IMR-90 (cell line): ENCODE measurements at regions not wholly inside any gene's neighbourhood (a gene's known extent, or its start where the extent isn't known, plus 50 kb on each side); places are given as distances from the start of the nearest gene placed in this dataset.

Experiments
- ATAC-seq: fragments of 200-7000 bp; cut with Tn5 transposase; 2 replicates; pipeline ENCODE4 v1.9.1; 2020; ENCODE audit warnings: low read depth, mild to moderate bottlenecking, moderate library complexity
- BruUV-seq: library from RNA; stranded (reverse); fragments of 400-500 nt; replicated peaks from 2 replicates; lab custom pipeline; 2021; lab: Mats Ljungman, UMichigan
- CTCF ChIA-PET: fragments of 300-600 bp; formaldehyde crosslinking; extraction: SDS; loops from one replicate; lab custom pipeline; 2021; ENCODE audit warnings: antibody characterized with exemption; lab: Yijun Ruan, JAX
- POLR2A ChIA-PET: fragments of 300-600 bp; sonication (Branson Sonifier 250); formaldehyde crosslinking; loops from one replicate; lab custom pipeline; 2022; ENCODE audit warnings: antibody characterized with exemption; ENCODE audit not compliant: unreplicated experiment; lab: Charles Lee
- DNase-seq: peaks from one replicate; pipeline ENCODE4 v3.0.0; 2013
- H2AFZ ChIP-seq: replicated peaks from 2 replicates; pipeline ENCODE3; 2013; ENCODE audit warnings: low read length, mild to moderate bottlenecking; ENCODE audit not compliant: poor library complexity
- H2AK5ac ChIP-seq: 2 replicates; pipeline ENCODE4 v1.6.1; 2013; ENCODE audit warnings: low read depth, low read length, inconsistent platforms
- H2AK9ac ChIP-seq: replicated peaks from 2 replicates; pipeline ENCODE3; 2013; ENCODE audit warnings: mild to moderate bottlenecking, low read depth, low read length, moderate library complexity; ENCODE audit not compliant: poor library complexity
- H2BK120ac ChIP-seq: 2 replicates; pipeline ENCODE4 v1.6.1; 2013; ENCODE audit warnings: low read depth, low read length, inconsistent platforms
- H2BK15ac ChIP-seq: 3 replicates; pipeline ENCODE4 v1.6.1; 2013; ENCODE audit warnings: low read depth, low read length, inconsistent platforms
- H2BK20ac ChIP-seq: 2 replicates; pipeline ENCODE4 v1.6.1; 2013; ENCODE audit warnings: low read depth, mild to moderate bottlenecking, inconsistent platforms, low read length, moderate library complexity
- H2BK5ac ChIP-seq: 2 replicates; pipeline ENCODE4 v1.6.1; 2013; ENCODE audit warnings: mild to moderate bottlenecking, low read depth, low read length, inconsistent platforms; ENCODE audit not compliant: poor library complexity, severe bottlenecking
- H3K14ac ChIP-seq: replicated peaks from 2 replicates; pipeline ENCODE4 v1.6.1; 2013; ENCODE audit warnings: low read depth, low read length, inconsistent platforms
- H3K18ac ChIP-seq: 2 replicates; pipeline ENCODE4 v1.6.1; 2013; ENCODE audit warnings: low read depth, low read length, control low read depth
- H3K23ac ChIP-seq: 2 replicates; pipeline ENCODE4 v1.6.1; 2013; ENCODE audit warnings: low read depth, low read length, inconsistent platforms
- H3K27ac ChIP-seq: 2 replicates; pipeline ENCODE4 v1.5.1; 2013; ENCODE audit warnings: mild to moderate bottlenecking, control low read depth, low read length; ENCODE audit not compliant: insufficient read depth
- H3K27me3 ChIP-seq: 2 replicates; pipeline ENCODE4 v1.6.1; 2013; ENCODE audit warnings: low read length; ENCODE audit not compliant: control insufficient read depth, insufficient read depth
- H3K36me3 ChIP-seq: 2 replicates; pipeline ENCODE4 v1.6.1; 2013; ENCODE audit warnings: low read length, mixed read lengths; ENCODE audit not compliant: control insufficient read depth, insufficient read depth
- H3K4ac ChIP-seq: 2 replicates; pipeline ENCODE4 v1.6.1; 2013; ENCODE audit warnings: low read depth, low read length, inconsistent platforms
- H3K4me1 ChIP-seq: 2 replicates; pipeline ENCODE4 v1.6.1; 2013; ENCODE audit warnings: low read length, mixed read lengths; ENCODE audit not compliant: control insufficient read depth, insufficient read depth
- H3K4me2 ChIP-seq: 2 replicates; pipeline ENCODE4 v1.6.1; 2013; ENCODE audit warnings: low read depth, mild to moderate bottlenecking, control low read depth, low read length, moderate library complexity
- H3K4me3 ChIP-seq: 2 replicates; pipeline ENCODE4 v1.5.1; 2013; ENCODE audit warnings: low read depth, mild to moderate bottlenecking, control low read depth, low read length, moderate library complexity; ENCODE audit not compliant: insufficient read depth
- H3K56ac ChIP-seq: 2 replicates; pipeline ENCODE4 v1.6.1; 2013; ENCODE audit warnings: low read length, inconsistent platforms; ENCODE audit not compliant: insufficient read depth; ENCODE audit errors: extremely low read depth
- H3K79me1 ChIP-seq, 2 experiments: 2 replicates each; pipeline ENCODE4 v1.6.1; 2013; ENCODE audit warnings: low read length in 2 of 2, inconsistent platforms in 1 of 2, low read depth in 1 of 2
- H3K9ac ChIP-seq: 2 replicates; pipeline ENCODE4 v1.6.1; 2013; ENCODE audit warnings: low read depth, low read length, control low read depth
- H3K9me1 ChIP-seq: 2 replicates; pipeline ENCODE4 v1.6.1; 2013; ENCODE audit warnings: low read length, inconsistent platforms; ENCODE audit not compliant: insufficient read depth
- H3K9me3 ChIP-seq: 2 replicates; pipeline ENCODE4 v1.6.1; 2013; ENCODE audit warnings: low read length; ENCODE audit not compliant: control insufficient read depth, insufficient read depth
- H4K20me1 ChIP-seq: 2 replicates; pipeline ENCODE4 v1.6.1; 2013; ENCODE audit warnings: low read length, inconsistent platforms; ENCODE audit not compliant: insufficient read depth
- H4K5ac ChIP-seq: 2 replicates; pipeline ENCODE4 v1.6.1; 2013; ENCODE audit warnings: mild to moderate bottlenecking, low read depth, low read length, control low read depth
- H4K8ac ChIP-seq, 2 experiments: 2 replicates each; pipeline ENCODE4 v1.6.1; 2013; ENCODE audit warnings: low read depth in 2 of 2, low read length in 2 of 2, control low read depth in 1 of 2, inconsistent platforms in 1 of 2
- H4K91ac ChIP-seq: 2 replicates; pipeline ENCODE4 v1.6.1; 2013; ENCODE audit warnings: low read depth, low read length, inconsistent platforms; ENCODE audit not compliant: insufficient read depth
- CEBPB ChIP-seq: IDR thresholded peaks from 2 replicates; pipeline ENCODE4 v1.6.1; 2012; ENCODE audit warnings: low read depth, low read length, improper control_type of control experiment
- MAFK ChIP-seq: IDR thresholded peaks from 2 replicates; pipeline ENCODE4 v1.6.1; 2012; ENCODE audit warnings: low read depth, low read length, improper control_type of control experiment
- MAZ ChIP-seq: IDR thresholded peaks from 2 replicates; pipeline ENCODE4 v1.6.1; 2012; ENCODE audit warnings: low read depth, mild to moderate bottlenecking, low read length, improper control_type of control experiment, moderate library complexity, borderline replicate concordance
- MXI1 ChIP-seq: IDR thresholded peaks from 2 replicates; pipeline ENCODE4 v1.6.1; 2012; ENCODE audit warnings: low read depth, mild to moderate bottlenecking, low read length, moderate library complexity, borderline replicate concordance
- NFE2L2 ChIP-seq: fragments of 150-350 bp; IDR thresholded peaks from 2 replicates; pipeline ENCODE4 v1.6.1; 2016; ENCODE audit warnings: low read depth, mild to moderate bottlenecking, low read length
- POLR2A ChIP-seq: IDR thresholded peaks from 2 replicates; pipeline ENCODE4 v1.6.1; 2012; ENCODE audit warnings: mild to moderate bottlenecking, low read depth, low read length
- RCOR1 ChIP-seq: IDR thresholded peaks from 2 replicates; pipeline ENCODE4 v1.6.1; 2012; ENCODE audit warnings: mild to moderate bottlenecking, low read length, improper control_type of control experiment; ENCODE audit not compliant: insufficient replicate concordance
- RFX5 ChIP-seq: IDR thresholded peaks from 2 replicates; pipeline ENCODE4 v1.8.0; 2012; ENCODE audit warnings: low read depth, mild to moderate bottlenecking, low read length, moderate library complexity
- USF2 ChIP-seq: fragments of 150-350 bp; IDR thresholded peaks from 2 replicates; pipeline ENCODE4 v1.6.1; 2017; ENCODE audit warnings: mild to moderate bottlenecking, antibody characterized with exemption, low read length, low read depth
- WGBS, 2 experiments: methylation state at CpG; one replicate each; pipeline versions ENCODE4 v1.1.5 to v1.1.7; 2013; ENCODE audit warnings: missing lambda C conversion rate in 2 of 2; ENCODE audit not compliant: insufficient read length in 1 of 2; ENCODE audit errors: extremely low coverage in 2 of 2; 5-methylcytosine and 5-hydroxymethylcytosine counted together
- dilution Hi-C: fragments of 300-500 bp; cut with HindIII; formaldehyde crosslinking; loops from one replicate; pipeline ENCODE4 v1.14.3; 2018; ENCODE audit warnings: low sequenced_read_pairs; ENCODE audit not compliant: unreplicated experiment
- in situ Hi-C: fragments of 300-500 bp; cut with MboI; formaldehyde crosslinking; loops from 3 replicates; pipeline ENCODE4 v1.14.3; 2019; ENCODE audit warnings: low sequenced_read_pairs, inconsistent platforms, mixed read lengths
- intact Hi-C: fragments of 100-400 bp; cut with micrococcal nuclease; formaldehyde crosslinking; loops from 2 replicates; pipeline ENCODE4 v1.10.0; 2022

DNA sequence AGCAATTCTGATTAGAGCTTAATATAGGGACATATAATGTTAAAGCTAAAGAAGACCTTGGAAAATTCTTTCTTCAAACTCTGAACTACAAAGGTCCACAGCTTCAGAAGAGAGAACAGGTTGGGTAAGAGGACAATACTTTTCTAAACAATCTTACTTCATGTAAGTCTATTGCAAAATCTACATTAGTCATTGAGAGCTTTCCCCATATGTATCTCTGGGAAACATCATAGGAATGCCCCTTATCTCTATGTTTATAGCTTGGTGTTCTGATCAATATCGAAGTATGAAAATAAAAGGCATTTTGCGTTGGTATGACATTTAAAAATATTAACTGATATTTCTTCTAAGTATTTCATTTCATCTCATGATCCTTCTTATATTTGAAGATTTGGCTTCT lies 962.6 kb downstream of the AACS start:
- dilution Hi-C loops (no loop called here), in situ Hi-C loops (no loop called here), intact Hi-C loops (no loop called here)
- BruUV-seq: no TSS peak
- no peak for DNase-seq
- Histone ChIP-seq H4K5ac (no peak overlapping the region), H3K27me3 (no peaks in the 10 kb centered on the region), H3K4ac (no peak overlapping the region), H2BK15ac (no peak overlapping the region), H2AFZ (no peak overlapping the region), H3K9ac (no peak overlapping the region), H3K18ac (no peak overlapping the region), H3K36me3 (no peaks in the 10 kb centered on the region), H3K27ac (no peak overlapping the region), H3K9me1 (no peaks in the 10 kb centered on the region), H3K4me2 (no peak overlapping the region), H3K23ac (no peak overlapping the region), H4K8ac (no peak overlapping the region), H4K20me1 (no peaks in the 10 kb centered on the region), H3K79me1 (no peaks in the 10 kb centered on the region), H2AK5ac (no peak overlapping the region), H3K14ac (no peak overlapping the region), H4K91ac (no peak overlapping the region), H2AK9ac (no peak overlapping the region), H2BK5ac (no peak overlapping the region), H3K4me1 (no peaks in the 10 kb centered on the region), H3K9me3 (peaks cover 6% of the 10 kb centered on the region; the same call in 1 of the 2 replicates), H2BK120ac (no peak overlapping the region), H3K56ac (no peak overlapping the region), H3K4me3 (no peak overlapping the region), H2BK20ac (no peak overlapping the region)
- no peak for ATAC-seq
- ChIA-PET POLR2A (no interaction called here), CTCF (interaction anchor here (0.7 kb wide), 1 partner anchor 536 kb away, joined by 3 read pairs; no protein-coding TSS in a partner anchor)
- WGBS, 2 experiments: no CpG with 5 or more reads among the region's 2 CpGs
- TF ChIP-seq MXI1 (no peak), POLR2A (no peak), NFE2L2 (no peak), MAZ (no peak), MAFK (no peak), USF2 (no peak), CEBPB (no peak), RCOR1 (no peak), RFX5 (no peak)
